ENCODE measurements at regions not wholly inside any gene's neighbourhood (a gene's known extent, or its start where the extent isn't known, plus 50 kb on each side); places are given as distances from the start of the nearest gene placed in this dataset.
"Not testable (repeated sequence)": the region's sequence is repeated elsewhere in the genome, so short reads cannot be mapped to it uniquely, and the experiment has no call there.

GRCh38 chr3:55269096-55269495 lies 218.0 kb downstream of the WNT5A start:
- DNase-seq: no peak
- no peak overlapping the region for H3K4me3 ChIP-seq
- no peak for TF ChIP-seq CTCF (IDR thresholded peaks at IDR 0.05)
- H3K27ac ChIP-seq: no peak overlapping the region
- intact Hi-C loops (cut with DNase I): no loop called here
- ATAC-seq: no peak
- no peaks in the 10 kb centered on the region for H3K9me3 ChIP-seq
- H3K4me1 ChIP-seq: no peaks in the 10 kb centered on the region
- H3K36me3 ChIP-seq: no peaks in the 10 kb centered on the region
- no peaks in the 10 kb centered on the region for H3K27me3 ChIP-seq

GRCh38 chr3:55267206-55267930 lies 219.7 kb downstream of the WNT5A start:
- no peaks in the 10 kb centered on the region for H3K27me3 ChIP-seq
- no peak overlapping the region for H3K27ac ChIP-seq
- H3K4me3 ChIP-seq: no peak overlapping the region
- intact Hi-C loops (cut with DNase I): no loop called here
- no peak for DNase-seq
- no peak for ATAC-seq
- H3K36me3 ChIP-seq: no peaks in the 10 kb centered on the region
- no peaks in the 10 kb centered on the region for H3K4me1 ChIP-seq
- no peaks in the 10 kb centered on the region for H3K9me3 ChIP-seq
- TF ChIP-seq CTCF (IDR thresholded peaks at IDR 0.05): no peak

GRCh38 chr3:55264919-55265318 lies 222.2 kb downstream of the WNT5A start:
- Histone ChIP-seq H3K27ac (no peak overlapping the region), H3K27me3 (no peaks in the 10 kb centered on the region), H3K9me3 (no peaks in the 10 kb centered on the region), H3K36me3 (no peaks in the 10 kb centered on the region), H3K4me3 (no peak overlapping the region), H3K4me1 (no peaks in the 10 kb centered on the region)
- intact Hi-C loops (cut with DNase I): no loop called here
- DNase-seq (no peak), ATAC-seq (no peak)
- no peak for TF ChIP-seq CTCF (IDR thresholded peaks at IDR 0.05)

DNA sequence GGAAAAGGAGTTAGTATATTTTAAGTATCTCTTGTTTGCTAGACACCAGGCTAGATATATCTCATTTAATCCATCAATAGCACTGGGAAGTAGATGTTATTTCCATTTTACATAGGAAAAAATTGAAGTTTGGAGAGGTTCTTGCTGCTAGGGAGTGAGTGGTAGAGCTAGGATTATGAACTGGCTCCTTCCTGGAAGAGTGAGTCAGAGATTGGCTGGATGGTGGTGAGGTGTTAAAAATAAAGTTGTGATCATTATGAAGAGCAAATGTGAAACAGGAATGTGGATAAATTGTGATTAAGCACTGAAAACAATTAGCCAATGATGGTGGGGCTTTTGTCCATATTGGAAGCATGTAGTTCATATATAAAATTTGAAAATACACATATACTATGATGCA lies 234.2 kb downstream of the WNT5A start:
- Histone ChIP-seq H3K4me1 (no peaks in the 10 kb centered on the region), H3K27ac (no peak overlapping the region), H3K9me3 (no peaks in the 10 kb centered on the region), H3K4me3 (no peak overlapping the region), H3K36me3 (no peaks in the 10 kb centered on the region), H3K27me3 (no peaks in the 10 kb centered on the region)
- no peak for ATAC-seq
- DNase-seq: no peak
- intact Hi-C loops (cut with DNase I): no loop called here
- TF ChIP-seq CTCF (IDR thresholded peaks at IDR 0.05): no peak

- H3K4me3 ChIP-seq; intact Hi-C loops (cut with DNase I); H3K9me3 ChIP-seq; H3K27me3 ChIP-seq; H3K27ac ChIP-seq; H3K4me1 ChIP-seq; H3K36me3 ChIP-seq; DNase-seq; ATAC-seq: not testable (repeated sequence)
Observed at GRCh38 chr3:55249156-55249555, 237.9 kb downstream of the WNT5A start.

DNA sequence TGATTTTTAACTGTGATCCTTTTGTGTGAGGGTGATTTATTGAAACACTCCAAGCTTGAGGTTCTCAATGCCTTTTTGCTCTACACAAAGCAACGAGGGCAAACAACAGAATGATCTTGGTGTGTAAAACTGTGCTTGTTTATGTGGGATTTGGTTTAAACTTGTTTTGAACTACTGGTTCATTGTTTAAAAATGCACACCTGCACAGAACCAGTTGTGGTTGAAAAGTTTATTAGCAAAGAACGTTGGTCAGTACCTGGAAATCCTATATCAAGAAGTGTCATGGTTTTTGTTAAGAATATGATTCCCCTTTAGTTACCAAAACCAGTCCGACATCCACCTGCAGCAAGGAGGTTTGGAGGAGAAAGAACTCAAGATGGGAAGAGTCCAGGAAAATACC lies 239.4 kb downstream of the WNT5A start:
- intact Hi-C loops (cut with DNase I): no loop called here
- no peak overlapping the region for H3K27ac ChIP-seq
- ATAC-seq (no peak), DNase-seq (no peak)
- H3K27me3 ChIP-seq: no peaks in the 10 kb centered on the region
- TF ChIP-seq CTCF (IDR thresholded peaks at IDR 0.05): no peak
- no peaks in the 10 kb centered on the region for H3K36me3 ChIP-seq
- H3K4me1 ChIP-seq: no peaks in the 10 kb centered on the region
- no peak overlapping the region for H3K4me3 ChIP-seq
- H3K9me3 ChIP-seq: no peaks in the 10 kb centered on the region

Measured in upper lobe of right lung (tissue), 1 donor.